SK-N-SH (cell line): ENCODE measurements at regions not wholly inside any gene's neighbourhood (a gene's known extent, or its start where the extent isn't known, plus 50 kb on each side); places are given as distances from the start of the nearest gene placed in this dataset.

ENCODE experiments used
- CTCF ChIA-PET: fragments of 300-600, 350-600 bp; formaldehyde crosslinking; extraction: SDS; loops from one replicate; lab custom pipeline; 2021; lab: Yijun Ruan, JAX
- POLR2A ChIA-PET: fragments of 350-600 bp; sonication (Branson Sonifier 250); formaldehyde crosslinking; extraction: SDS; loops from one replicate; lab custom pipeline; 2020; ENCODE audit warnings: antibody characterized with exemption, inconsistent platforms; lab: Yijun Ruan, JAX
- DNase-seq: peaks from one replicate; pipeline ENCODE4 v3.0.0; 2012
- H2AFZ ChIP-seq: fragments of 200-600 bp; sonication (generic); 2 replicates; pipeline ENCODE4 v1.8.1; 2016; ENCODE audit warnings: antibody characterized with exemption, mild to moderate bottlenecking, low read depth
- H3F3A ChIP-seq: fragments of 200-600 bp; sonication (generic); replicated peaks from 2 replicates; pipeline ENCODE3; 2016; ENCODE audit warnings: antibody characterized with exemption, mild to moderate bottlenecking; ENCODE audit not compliant: insufficient read depth
- H3K27ac ChIP-seq, 2 experiments: fragments of 200-500 bp in 1 of 2; fragments of 200-600 bp in 1 of 2; sonication (Bioruptor generic) in 1 of 2; sonication (generic), shearing (Covaris generic) in 1 of 2; 2 replicates each; pipeline versions ENCODE4 v1.5.1 to v1.6.1; 2014 to 2016; ENCODE audit warnings: low read depth in 2 of 2, inconsistent platforms in 1 of 2, low read length in 1 of 2, mild to moderate bottlenecking in 1 of 2, mixed read lengths in 1 of 2
- H3K27me3 ChIP-seq: fragments of 200-600 bp; sonication (generic), shearing (Covaris generic); 2 replicates; pipeline ENCODE4 v1.6.1; 2016; ENCODE audit warnings: mixed run types; ENCODE audit not compliant: insufficient read depth
- H3K36me3 ChIP-seq, 2 experiments: fragments of 200-500 bp in 1 of 2; fragments of 200-600 bp in 1 of 2; sonication (Bioruptor generic) in 1 of 2; sonication (generic) in 1 of 2; replicated peaks in 1 of 2; 2 replicates each; pipeline versions ENCODE3 to v1.5.1; 2014 to 2016; ENCODE audit warnings: low read length in 1 of 2, mild to moderate bottlenecking in 1 of 2; ENCODE audit not compliant: insufficient read depth in 2 of 2, control insufficient read depth in 1 of 2
- H3K4me1 ChIP-seq, 2 experiments: fragments of 200-500 bp in 1 of 2; fragments of 200-600 bp in 1 of 2; sonication (Bioruptor generic) in 1 of 2; sonication (generic), shearing (Covaris generic) in 1 of 2; 2 replicates each; pipeline versions ENCODE4 v1.5.1 to v1.6.1; 2014 to 2016; ENCODE audit warnings: low read depth in 1 of 2, low read length in 1 of 2, mixed run types in 1 of 2; ENCODE audit not compliant: insufficient read depth in 2 of 2, control insufficient read depth in 1 of 2
- H3K4me2 ChIP-seq: fragments of 200-600 bp; sonication (generic), shearing (Covaris generic); 2 replicates; pipeline ENCODE4 v1.6.1; 2017; ENCODE audit warnings: mixed run types
- H3K4me3 ChIP-seq, 2 experiments: fragments of 200-500 bp in 1 of 2; fragments of 200-600 bp in 1 of 2; sonication (Bioruptor generic) in 1 of 2; sonication (generic), shearing (Covaris generic) in 1 of 2; 2 replicates each; pipeline versions ENCODE4 v1.5.1 to v1.8.1; 2014 to 2016; ENCODE audit warnings: low read depth in 2 of 2, inconsistent platforms in 1 of 2, low read length in 1 of 2, mild to moderate bottlenecking in 1 of 2, mixed read lengths in 1 of 2, moderate library complexity in 1 of 2
- H3K79me2 ChIP-seq: fragments of 200-600 bp; sonication (generic); 2 replicates; pipeline ENCODE4 v1.8.1; 2017; ENCODE audit warnings: mild to moderate bottlenecking; ENCODE audit not compliant: insufficient read depth
- H3K9ac ChIP-seq: fragments of 200-600 bp; sonication (generic); 2 replicates; pipeline ENCODE4 v1.6.1; 2017; ENCODE audit warnings: mixed run types
- H3K9me2 ChIP-seq: fragments of 200-600 bp; sonication (generic); 2 replicates; pipeline ENCODE4 v1.6.1; 2017; ENCODE audit warnings: mixed run types
- H3K9me3 ChIP-seq: fragments of 200-600 bp; sonication (generic); 2 replicates; pipeline ENCODE4 v1.6.1; 2017; ENCODE audit warnings: mixed run types, mild to moderate bottlenecking, moderate library complexity
- H4K20me1 ChIP-seq: fragments of 200-600 bp; sonication (generic); 2 replicates; pipeline ENCODE4 v1.6.1; 2017; ENCODE audit warnings: mild to moderate bottlenecking, mixed run types; ENCODE audit not compliant: insufficient read depth
- CHD2 ChIP-seq: fragments of 150-350 bp; IDR thresholded peaks from 2 replicates; pipeline ENCODE4 v1.6.1; 2018; ENCODE audit warnings: low read length; ENCODE audit not compliant: partially characterized antibody
- CTCF ChIP-seq: fragments of 200-600 bp; sonication (generic); IDR thresholded peaks from 2 replicates; pipeline ENCODE4 v1.6.1; 2017; ENCODE audit warnings: antibody characterized with exemption, mild to moderate bottlenecking, moderate library complexity
- FOXM1 ChIP-seq: IDR thresholded peaks from 2 replicates; pipeline ENCODE4 v1.4.0; 2012; ENCODE audit warnings: low read depth, mild to moderate bottlenecking
- GATA2 ChIP-seq: sonication (generic); formaldehyde crosslinking; IDR thresholded peaks from 2 replicates; pipeline ENCODE4 v1.5.0; 2020; ENCODE audit warnings: mild to moderate bottlenecking, missing genetic modification reagents
- IRF3 ChIP-seq: fragments of 150-350 bp; IDR thresholded peaks from 2 replicates; pipeline ENCODE4 v1.6.1; 2016; ENCODE audit warnings: mild to moderate bottlenecking, low read depth, low read length
- JUND ChIP-seq: IDR thresholded peaks from 2 replicates; pipeline ENCODE4 v1.4.0; 2012
- MXI1 ChIP-seq: IDR thresholded peaks from 2 replicates; pipeline ENCODE4 v1.6.1; 2012; ENCODE audit warnings: mild to moderate bottlenecking, low read depth, low read length, improper control_type of control experiment
- NRF1 ChIP-seq: IDR thresholded peaks from 2 replicates; pipeline ENCODE4 v1.6.1; 2012; ENCODE audit warnings: low read depth, mild to moderate bottlenecking, low read length
- RCOR1 ChIP-seq: fragments of 150-350 bp; IDR thresholded peaks from 2 replicates; pipeline ENCODE4 v1.6.1; 2017; ENCODE audit warnings: antibody characterized with exemption, low read length
- REST ChIP-seq: IDR thresholded peaks from 2 replicates; pipeline ENCODE4 v1.6.1; 2012; ENCODE audit warnings: mild to moderate bottlenecking, low read depth, low read length, moderate library complexity
- RXRA ChIP-seq: IDR thresholded peaks from 2 replicates; pipeline ENCODE4 v1.4.0; 2012; ENCODE audit warnings: low read depth, mild to moderate bottlenecking, borderline replicate concordance
- TCF12 ChIP-seq: IDR thresholded peaks from 2 replicates; pipeline ENCODE4 v1.4.0; 2012
- TEAD4 ChIP-seq: IDR thresholded peaks from 2 replicates; pipeline ENCODE4 v1.4.0; 2012; ENCODE audit warnings: mild to moderate bottlenecking, borderline replicate concordance; ENCODE audit not compliant: insufficient read depth
- WGBS: methylation state at CpG from one replicate; pipeline ENCODE4 v1.1.6; 2017; ENCODE audit warnings: low lambda C conversion rate; 5-methylcytosine and 5-hydroxymethylcytosine counted together

GRCh38 chr6:4185846-4186245 is 50.5 kb upstream of the ECI2 start:
- POLR2A ChIA-PET: no interaction called here
- WGBS: 21% methylated on average over 2 of the region's 2 CpGs
- CTCF ChIA-PET: interaction anchor here (1.2 kb wide), 1 partner anchor 10 kb away, joined by 3 read pairs; no protein-coding TSS in a partner anchor

GRCh38 chr6:4185419-4185818 is 50.0 kb upstream of the ECI2 start:
- Histone ChIP-seq H3K27me3 (no peaks in the 10 kb centered on the region; the same call in 1 of the 2 replicates), H3K36me3 (no peaks in the 10 kb centered on the region), H4K20me1 (no peaks in the 10 kb centered on the region), H3K4me1 (no peaks in the 10 kb centered on the region; a peak in 1 of 4 replicates), H3K9ac (no peak overlapping the region), H3K27ac (no peak overlapping the region), H2AFZ (no peak overlapping the region), H3K4me3 (no peak overlapping the region), H3K9me3 (no peaks in the 10 kb centered on the region), H3F3A (no peaks in the 10 kb centered on the region), H3K79me2 (no peaks in the 10 kb centered on the region), H3K9me2 (no peaks in the 10 kb centered on the region), H3K4me2 (no peak overlapping the region)
- ChIA-PET POLR2A (no interaction called here), CTCF (interaction anchor here (0.7 kb wide), 1 partner anchor 904 kb away, joined by 3 read pairs; no protein-coding TSS in a partner anchor)
- WGBS: 42% methylated on average over 5 of the region's 5 CpGs
- no peak for DNase-seq
- TF ChIP-seq FOXM1: no peak
- no peak for TF ChIP-seq GATA2
- no peak for TF ChIP-seq IRF3
- no peak for TF ChIP-seq MXI1
- no peak for TF ChIP-seq TCF12
- no peak for TF ChIP-seq RXRA
- TF ChIP-seq CTCF: no peak

More at GRCh38 chr6:4185846-4186245, 50.5 kb upstream of the ECI2 start:
- Histone ChIP-seq H3K4me1 (no peaks in the 10 kb centered on the region; a peak in 1 of 4 replicates), H3K9me2 (no peaks in the 10 kb centered on the region), H3K9ac (no peak overlapping the region), H3K27me3 (no peaks in the 10 kb centered on the region; the same call in 1 of the 2 replicates), H3K79me2 (no peaks in the 10 kb centered on the region), H3F3A (no peaks in the 10 kb centered on the region), H3K36me3 (no peaks in the 10 kb centered on the region), H3K9me3 (no peaks in the 10 kb centered on the region), H3K4me3 (no peak overlapping the region), H3K4me2 (no peak overlapping the region), H3K27ac (no peak overlapping the region), H2AFZ (no peak overlapping the region), H4K20me1 (no peaks in the 10 kb centered on the region)
- no peak for DNase-seq
- TF ChIP-seq REST (no peak), IRF3 (no peak), MXI1 (no peak), GATA2 (no peak), TEAD4 (no peak), JUND (no peak), CHD2 (no peak), RCOR1 (no peak), NRF1 (no peak)
